NCI-H82 treated with DMSO at 0.1 percent for 48 hours (cell line): ENCODE measurements at regions not wholly inside any gene's neighbourhood (a gene's known extent, or its start where the extent isn't known, plus 50 kb on each side); places are given as distances from the start of the nearest gene placed in this dataset.

ENCODE experiments used
- DNase-seq: peaks from one replicate; lab custom pipeline; 2025; ENCODE audit not compliant: unreplicated experiment; lab: John Stamatoyannopoulos, UW

- no peak for DNase-seq
These were observed 119.1 kb downstream of the RPS29 start for GRCh38 chr14:49467091-49467490.

- no peak for DNase-seq
These were observed 121.3 kb downstream of the RPS29 start for GRCh38 chr14:49464885-49465284.

- no peak for DNase-seq
These were observed 123.0 kb downstream of the RPS29 start for GRCh38 chr14:49463146-49463545.

- DNase-seq, result no peak
These were observed 124.4 kb downstream of the RPS29 start for GRCh38 chr14:49461529-49462401.

GRCh38 chr14:49460662-49461061, 125.5 kb downstream of the RPS29 start:
- DNase-seq, result no peak

- DNase-seq, result no peak
These were observed 129.6 kb downstream of the RPS29 start for GRCh38 chr14:49456589-49456988.

GRCh38 chr14:49451938-49452337, 134.2 kb downstream of the RPS29 start:
- DNase-seq, result no peak

- DNase-seq, result no peak
These were observed 136.4 kb downstream of the RPS29 start for GRCh38 chr14:49449749-49450148.

GRCh38 chr14:49447540-49448107, 138.6 kb downstream of the RPS29 start:
- DNase-seq, result no peak

GRCh38 chr14:49446801-49447200, 139.4 kb downstream of the RPS29 start:
- no peak for DNase-seq

- no peak for DNase-seq
These were observed 147.9 kb downstream of the RPS29 start for GRCh38 chr14:49438256-49438770.

- DNase-seq, result no peak
These were observed 158.1 kb downstream of the RPS29 start for GRCh38 chr14:49428076-49428475.

- DNase-seq, result no peak
These were observed 159.1 kb downstream of the RPS29 start for GRCh38 chr14:49427117-49427516.

GRCh38 chr14:49425921-49426320, 160.3 kb downstream of the RPS29 start:
- no peak for DNase-seq

GRCh38 chr14:49424436-49425331, 161.5 kb downstream of the RPS29 start:
- no peak for DNase-seq

- DNase-seq, result no peak
These were observed 166.0 kb downstream of the RPS29 start for GRCh38 chr14:49420201-49420600.

- no peak for DNase-seq
These were observed 167.4 kb downstream of the RPS29 start for GRCh38 chr14:49418789-49419188.

- no peak for DNase-seq
These were observed 168.4 kb downstream of the RPS29 start for GRCh38 chr14:49417790-49418189.

GRCh38 chr14:49408187-49408933, 177.8 kb downstream of the RPS29 start:
- DNase-seq, result no peak

GRCh38 chr14:49405291-49405690, 180.9 kb downstream of the RPS29 start:
- DNase-seq, result no peak

GRCh38 chr14:49401373-49401772, 184.8 kb downstream of the RPS29 start:
- no peak for DNase-seq
